ENCODE measurements at regions not wholly inside any gene's neighbourhood (a gene's known extent, or its start where the extent isn't known, plus 50 kb on each side); places are given as distances from the start of the nearest gene placed in this dataset.

GRCh38 chr13:44221657-44222056 lies 152.0 kb upstream of the SERP2 start:
- H3K27me3 ChIP-seq (ENCODE audit: control insufficient read depth, insufficient read depth, low read length), result no peaks in the 10 kb centered on the region; the same call in 1 of the 2 replicates
- H3K36me3 ChIP-seq (ENCODE audit: control insufficient read depth, insufficient read depth, low read length), result no peaks in the 10 kb centered on the region
- no peak overlapping the region for H3K4me3 ChIP-seq (ENCODE audit: low read depth, low read length)
- CTCF ChIA-PET, result no interaction called here
- DNase-seq (ENCODE audit: low read depth), result no peak
- no peak for TF ChIP-seq CTCF (IDR thresholded peaks at IDR 0.05; ENCODE audit: insufficient read depth, low read depth, low read length)
- POLR2A ChIA-PET, result interaction anchor here (0.6 kb wide), 1 partner anchor 85 kb away, joined by 3 read pairs; no protein-coding TSS in a partner anchor

GRCh38 chr13:44223770-44224444 lies 149.7 kb upstream of the SERP2 start:
- no peak for TF ChIP-seq CTCF (IDR thresholded peaks at IDR 0.05; ENCODE audit: insufficient read depth, low read depth, low read length)
- H3K27me3 ChIP-seq (ENCODE audit: control insufficient read depth, insufficient read depth, low read length), result no peaks in the 10 kb centered on the region
- H3K36me3 ChIP-seq (ENCODE audit: control insufficient read depth, insufficient read depth, low read length), result no peaks in the 10 kb centered on the region
- CTCF ChIA-PET, result interaction anchor here (0.6 to 1.4 kb wide), 4 partner anchors 10 to 806 kb away, joined by 3 to 4 read pairs (median 4); no protein-coding TSS in a partner anchor
- POLR2A ChIA-PET, result no interaction called here
- no peak for DNase-seq (ENCODE audit: low read depth)
- H3K4me3 ChIP-seq (ENCODE audit: low read depth, low read length), result no peak overlapping the region

GRCh38 chr13:44224450-44225149 lies 149.0 kb upstream of the SERP2 start:
- Histone ChIP-seq H3K36me3 (ENCODE audit: control insufficient read depth, insufficient read depth, low read length) (no peaks in the 10 kb centered on the region), H3K27me3 (ENCODE audit: control insufficient read depth, insufficient read depth, low read length) (no peaks in the 10 kb centered on the region), H3K4me3 (ENCODE audit: low read depth, low read length) (no peak overlapping the region)
- ChIA-PET POLR2A (no interaction called here), CTCF (interaction anchor here (1.0 to 1.4 kb wide), 3 partner anchors 9 to 12 kb away, joined by 3 to 4 read pairs (median 4); no protein-coding TSS in a partner anchor)
- DNase-seq (ENCODE audit: low read depth), result no peak
- no peak for TF ChIP-seq CTCF (IDR thresholded peaks at IDR 0.05; ENCODE audit: insufficient read depth, low read depth, low read length)

GRCh38 chr13:44229371-44230030 lies 144.1 kb upstream of the SERP2 start:
- ChIA-PET CTCF (no interaction called here), POLR2A (no interaction called here)
- Histone ChIP-seq H3K36me3 (ENCODE audit: control insufficient read depth, insufficient read depth, low read length) (no peaks in the 10 kb centered on the region), H3K4me3 (ENCODE audit: low read depth, low read length) (no peak overlapping the region), H3K27me3 (ENCODE audit: control insufficient read depth, insufficient read depth, low read length) (no peaks in the 10 kb centered on the region)
- DNase-seq (ENCODE audit: low read depth), result no peak
- TF ChIP-seq CTCF (IDR thresholded peaks at IDR 0.05; ENCODE audit: insufficient read depth, low read depth, low read length), result no peak

- CTCF ChIA-PET, result no interaction called here
- no peaks in the 10 kb centered on the region for H3K27me3 ChIP-seq (ENCODE audit: control insufficient read depth, insufficient read depth, low read length)
- H3K36me3 ChIP-seq (ENCODE audit: control insufficient read depth, insufficient read depth, low read length), result no peaks in the 10 kb centered on the region
- POLR2A ChIA-PET, result no interaction called here
- no peak for TF ChIP-seq CTCF (IDR thresholded peaks at IDR 0.05; ENCODE audit: insufficient read depth, low read depth, low read length)
- no peak overlapping the region for H3K4me3 ChIP-seq (ENCODE audit: low read depth, low read length)
- DNase-seq (ENCODE audit: low read depth), result no peak
Observed at GRCh38 chr13:44230071-44230470, 143.6 kb upstream of the SERP2 start.

Measured in BJ (cell line).